Ishikawa (cell line): ENCODE measurements at regions not wholly inside any gene's neighbourhood (a gene's known extent, or its start where the extent isn't known, plus 50 kb on each side); places are given as distances from the start of the nearest gene placed in this dataset.

Experiments used
- CEBPB ChIP-seq: IDR thresholded peaks from 2 replicates; pipeline ENCODE4 v1.6.1; 2012
- CREB1 ChIP-seq: IDR thresholded peaks from 2 replicates; pipeline ENCODE4 v1.6.1; 2012; ENCODE audit warnings: low read depth
- EGR1 ChIP-seq: IDR thresholded peaks from 2 replicates; pipeline ENCODE4 v1.6.1; 2012
- EP300 ChIP-seq: IDR thresholded peaks from 2 replicates; pipeline ENCODE4 v1.6.1; 2012; ENCODE audit warnings: borderline replicate concordance
- FOXM1 ChIP-seq: IDR thresholded peaks from 2 replicates; pipeline ENCODE4 v1.6.1; 2012; ENCODE audit warnings: low read depth, borderline replicate concordance
- MAX ChIP-seq: IDR thresholded peaks from 2 replicates; pipeline ENCODE4 v1.6.1; 2012
- NFIC ChIP-seq: IDR thresholded peaks from 2 replicates; pipeline ENCODE4 v1.6.1; 2012
- RAD21 ChIP-seq: IDR thresholded peaks from 2 replicates; pipeline ENCODE4 v1.6.1; 2012; ENCODE audit warnings: low read depth
- TAF1 ChIP-seq: IDR thresholded peaks from 2 replicates; pipeline ENCODE4 v1.6.1; 2012; ENCODE audit warnings: low read depth, mild to moderate bottlenecking
- TCF12 ChIP-seq: IDR thresholded peaks from 2 replicates; pipeline ENCODE4 v1.6.1; 2012; ENCODE audit warnings: low read depth
- TEAD4 ChIP-seq: IDR thresholded peaks from 2 replicates; pipeline ENCODE4 v1.6.1; 2012
- USF1 ChIP-seq: IDR thresholded peaks from 2 replicates; pipeline ENCODE4 v1.6.1; 2012
- YY1 ChIP-seq: IDR thresholded peaks from 2 replicates; pipeline ENCODE4 v1.6.1; 2012; ENCODE audit warnings: low read depth
- ZBTB7A ChIP-seq: IDR thresholded peaks from 2 replicates; pipeline ENCODE4 v1.6.1; 2012; ENCODE audit warnings: low read depth
- TF ChIP-seq, protein P1 (sequence below): IDR thresholded peaks from 2 replicates; pipeline ENCODE4 v1.6.1; 2012; ENCODE audit warnings: low read depth, mild to moderate bottlenecking

- TF ChIP-seq EGR1 (no peak), MAX (no peak)
These were observed 254.9 kb upstream of the ZEB2 start for GRCh38 chr2:144774809-144775208.

DNA sequence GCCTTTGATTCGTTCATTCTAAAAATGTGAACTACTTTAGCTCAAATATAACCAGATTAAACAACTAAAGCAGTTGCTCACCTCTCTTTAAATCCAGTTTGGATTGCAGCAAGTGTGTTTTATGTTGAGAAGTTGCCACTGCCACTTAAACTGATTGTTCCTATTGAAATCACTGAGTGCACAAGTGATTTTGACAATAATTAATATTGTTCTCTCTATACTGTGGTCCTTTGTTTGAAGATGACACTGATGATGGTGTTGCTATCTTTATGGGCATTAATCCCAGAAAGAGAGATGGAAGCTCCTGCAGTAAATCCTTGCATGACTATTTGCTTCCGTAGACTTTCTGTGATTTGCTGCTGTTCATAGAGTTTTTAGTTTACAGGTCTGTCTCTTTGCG, 251.4 kb upstream of the ZEB2 start:
- no peak for TF ChIP-seq NFIC
- no peak for TF ChIP-seq ZBTB7A
- no peak for TF ChIP-seq CREB1
- no peak for TF ChIP-seq EP300
- TF ChIP-seq, protein P1, sequence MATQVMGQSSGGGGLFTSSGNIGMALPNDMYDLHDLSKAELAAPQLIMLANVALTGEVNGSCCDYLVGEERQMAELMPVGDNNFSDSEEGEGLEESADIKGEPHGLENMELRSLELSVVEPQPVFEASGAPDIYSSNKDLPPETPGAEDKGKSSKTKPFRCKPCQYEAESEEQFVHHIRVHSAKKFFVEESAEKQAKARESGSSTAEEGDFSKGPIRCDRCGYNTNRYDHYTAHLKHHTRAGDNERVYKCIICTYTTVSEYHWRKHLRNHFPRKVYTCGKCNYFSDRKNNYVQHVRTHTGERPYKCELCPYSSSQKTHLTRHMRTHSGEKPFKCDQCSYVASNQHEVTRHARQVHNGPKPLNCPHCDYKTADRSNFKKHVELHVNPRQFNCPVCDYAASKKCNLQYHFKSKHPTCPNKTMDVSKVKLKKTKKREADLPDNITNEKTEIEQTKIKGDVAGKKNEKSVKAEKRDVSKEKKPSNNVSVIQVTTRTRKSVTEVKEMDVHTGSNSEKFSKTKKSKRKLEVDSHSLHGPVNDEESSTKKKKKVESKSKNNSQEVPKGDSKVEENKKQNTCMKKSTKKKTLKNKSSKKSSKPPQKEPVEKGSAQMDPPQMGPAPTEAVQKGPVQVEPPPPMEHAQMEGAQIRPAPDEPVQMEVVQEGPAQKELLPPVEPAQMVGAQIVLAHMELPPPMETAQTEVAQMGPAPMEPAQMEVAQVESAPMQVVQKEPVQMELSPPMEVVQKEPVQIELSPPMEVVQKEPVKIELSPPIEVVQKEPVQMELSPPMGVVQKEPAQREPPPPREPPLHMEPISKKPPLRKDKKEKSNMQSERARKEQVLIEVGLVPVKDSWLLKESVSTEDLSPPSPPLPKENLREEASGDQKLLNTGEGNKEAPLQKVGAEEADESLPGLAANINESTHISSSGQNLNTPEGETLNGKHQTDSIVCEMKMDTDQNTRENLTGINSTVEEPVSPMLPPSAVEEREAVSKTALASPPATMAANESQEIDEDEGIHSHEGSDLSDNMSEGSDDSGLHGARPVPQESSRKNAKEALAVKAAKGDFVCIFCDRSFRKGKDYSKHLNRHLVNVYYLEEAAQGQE: no peak
- no peak for TF ChIP-seq MAX
- no peak for TF ChIP-seq CEBPB
- no peak for TF ChIP-seq EGR1
- no peak for TF ChIP-seq TCF12
- TF ChIP-seq FOXM1: no peak
- no peak for TF ChIP-seq YY1
- no peak for TF ChIP-seq RAD21
- TF ChIP-seq USF1: no peak
- no peak for TF ChIP-seq TAF1
- no peak for TF ChIP-seq TEAD4

DNA sequence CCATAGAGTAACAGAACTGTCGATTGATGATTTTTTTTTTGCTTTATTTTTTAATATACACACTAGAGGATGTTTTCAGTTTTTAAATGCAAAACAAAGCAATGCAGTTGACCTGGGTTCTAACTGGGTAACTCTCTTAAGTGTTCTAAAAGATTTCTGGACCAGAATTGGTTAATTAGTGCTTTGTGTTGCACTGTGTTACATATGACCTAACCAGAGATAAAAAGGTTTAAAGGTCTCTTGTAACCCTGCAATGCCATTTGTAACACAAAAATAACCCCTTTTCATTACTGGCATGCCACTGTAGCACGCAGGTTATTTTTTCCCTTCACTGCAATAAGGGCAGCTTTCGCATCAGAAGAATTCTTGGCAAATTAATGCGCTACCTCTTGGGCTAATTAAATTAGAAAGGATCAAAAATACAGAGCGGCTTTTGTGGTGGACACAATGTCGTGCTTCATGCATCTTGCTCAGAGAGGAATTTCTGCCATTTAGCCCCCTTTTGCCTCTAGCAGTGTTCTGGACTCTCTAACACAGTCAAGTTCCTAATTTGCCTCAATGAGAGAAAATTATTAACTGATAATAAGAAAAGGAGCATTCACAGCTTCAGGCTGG, 250.8 kb upstream of the ZEB2 start:
- TF ChIP-seq MAX (no peak), TAF1 (no peak), EGR1 (no peak), FOXM1 (no peak), EP300 (no peak), CREB1 (no peak), NFIC (no peak), YY1 (no peak), CEBPB (no peak), USF1 (no peak), ZBTB7A (no peak), TEAD4 (no peak)

- TF ChIP-seq NFIC (no peak), TCF12 (no peak), FOXM1 (no peak), CREB1 (no peak), TEAD4 (no peak), EP300 (no peak), TAF1 (no peak), ZBTB7A (no peak), EGR1 (no peak), RAD21 (no peak)
These were observed 239.8 kb upstream of the ZEB2 start for GRCh38 chr2:144759746-144760145.

DNA sequence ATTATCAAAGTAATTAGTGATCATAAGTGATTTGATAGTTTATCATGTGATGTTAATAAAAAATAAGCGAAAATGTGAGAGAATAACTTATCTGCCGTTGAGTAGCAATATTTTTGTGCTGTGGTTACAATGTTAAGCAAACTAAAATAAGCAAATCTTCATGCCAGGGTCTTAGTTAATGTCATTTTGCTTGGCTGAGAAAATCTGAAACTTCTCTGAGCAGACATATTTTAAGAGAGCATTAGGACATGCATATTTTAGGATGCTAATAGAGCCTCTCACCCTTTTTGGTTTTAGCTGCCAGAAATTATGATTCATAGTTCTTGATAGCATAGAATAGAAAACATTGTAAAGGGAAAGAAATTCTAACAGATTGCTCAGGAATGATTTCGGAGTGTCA, 233.5 kb upstream of the ZEB2 start:
- no peak for TF ChIP-seq NFIC
- TF ChIP-seq MAX: no peak
- no peak for TF ChIP-seq YY1
- no peak for TF ChIP-seq EGR1
- no peak for TF ChIP-seq TAF1
- TF ChIP-seq, protein P1: no peak
- TF ChIP-seq FOXM1: no peak
- TF ChIP-seq CREB1: no peak
- no peak for TF ChIP-seq TCF12
- no peak for TF ChIP-seq TEAD4
- no peak for TF ChIP-seq CEBPB
- TF ChIP-seq EP300: no peak
